Esophagus squamous epithelium (tissue), 4 donors: ENCODE measurements at regions not wholly inside any gene's neighbourhood (a gene's known extent, or its start where the extent isn't known, plus 50 kb on each side); places are given as distances from the start of the nearest gene placed in this dataset.

Source experiments
- POLR2A ChIP-seq, 4 donors: fragments of 450-650 bp; IDR thresholded peaks; one replicate each; pipeline ENCODE4 v1.6.1; 2017; ENCODE audit warnings: antibody characterized with exemption in 4 of 4, mild to moderate bottlenecking in 4 of 4, moderate library complexity in 3 of 4
- TF ChIP-seq, protein P1 (sequence below), 6 experiments: fragments of 450-650 bp in 4 of 6; fragments of 200-600 bp in 2 of 6; sonication (generic) in 2 of 6; IDR thresholded peaks; one replicate each; pipeline ENCODE4 v1.5.1; 2016 to 2019; ENCODE audit warnings: antibody characterized with exemption in 6 of 6, mild to moderate bottlenecking in 4 of 6, moderate library complexity in 4 of 6

DNA sequence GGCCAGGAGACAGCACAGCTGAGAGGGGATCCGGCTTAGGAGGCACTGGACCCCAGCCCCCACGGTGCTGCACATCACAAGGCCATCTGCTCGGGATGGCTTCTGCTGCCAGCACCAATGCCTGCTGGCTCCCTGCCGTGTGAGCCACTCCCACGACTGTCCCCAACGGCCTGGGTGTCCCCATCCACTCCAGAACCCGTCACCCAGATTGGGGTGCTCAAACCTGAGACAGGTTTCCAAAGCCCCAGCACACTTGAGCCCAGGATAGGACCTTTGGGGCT, 102.4 kb downstream of the RFLNA start:
- no peak for TF ChIP-seq POLR2A (IDR thresholded peaks at IDR 0.05)
- TF ChIP-seq, protein P1, sequence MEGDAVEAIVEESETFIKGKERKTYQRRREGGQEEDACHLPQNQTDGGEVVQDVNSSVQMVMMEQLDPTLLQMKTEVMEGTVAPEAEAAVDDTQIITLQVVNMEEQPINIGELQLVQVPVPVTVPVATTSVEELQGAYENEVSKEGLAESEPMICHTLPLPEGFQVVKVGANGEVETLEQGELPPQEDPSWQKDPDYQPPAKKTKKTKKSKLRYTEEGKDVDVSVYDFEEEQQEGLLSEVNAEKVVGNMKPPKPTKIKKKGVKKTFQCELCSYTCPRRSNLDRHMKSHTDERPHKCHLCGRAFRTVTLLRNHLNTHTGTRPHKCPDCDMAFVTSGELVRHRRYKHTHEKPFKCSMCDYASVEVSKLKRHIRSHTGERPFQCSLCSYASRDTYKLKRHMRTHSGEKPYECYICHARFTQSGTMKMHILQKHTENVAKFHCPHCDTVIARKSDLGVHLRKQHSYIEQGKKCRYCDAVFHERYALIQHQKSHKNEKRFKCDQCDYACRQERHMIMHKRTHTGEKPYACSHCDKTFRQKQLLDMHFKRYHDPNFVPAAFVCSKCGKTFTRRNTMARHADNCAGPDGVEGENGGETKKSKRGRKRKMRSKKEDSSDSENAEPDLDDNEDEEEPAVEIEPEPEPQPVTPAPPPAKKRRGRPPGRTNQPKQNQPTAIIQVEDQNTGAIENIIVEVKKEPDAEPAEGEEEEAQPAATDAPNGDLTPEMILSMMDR (IDR thresholded peaks at IDR 0.05) = no peak
